Muscle layer of duodenum (tissue), 2 donors: ENCODE measurements at regions not wholly inside any gene's neighbourhood (a gene's known extent, or its start where the extent isn't known, plus 50 kb on each side); places are given as distances from the start of the nearest gene placed in this dataset.
"Not testable (repeated sequence)": the region's sequence is repeated elsewhere in the genome, so short reads cannot be mapped to it uniquely, and the experiment has no call there.

Experiments used
- H3K27ac ChIP-seq: one replicate; pipeline ENCODE4 v1.7.0; 2013; ENCODE audit warnings: mild to moderate bottlenecking, low read length
- H3K27me3 ChIP-seq: one replicate; pipeline ENCODE4 v1.7.0; 2013; ENCODE audit warnings: low read depth, mild to moderate bottlenecking, control low read depth, low read length
- H3K36me3 ChIP-seq, 2 donors: one replicate each; pipeline ENCODE4 v1.7.0; 2013; ENCODE audit warnings: low read length in 2 of 2, control low read depth in 1 of 2, mild to moderate bottlenecking in 1 of 2; ENCODE audit not compliant: insufficient read depth in 2 of 2, control insufficient read depth in 1 of 2
- H3K4me1 ChIP-seq, 2 donors: one replicate each; pipeline ENCODE4 v1.7.0; 2013; ENCODE audit warnings: low read length in 2 of 2, mild to moderate bottlenecking in 2 of 2, control low read depth in 1 of 2, moderate library complexity in 1 of 2; ENCODE audit not compliant: insufficient read depth in 2 of 2, control insufficient read depth in 1 of 2
- H3K4me3 ChIP-seq, 2 donors: one replicate each; pipeline ENCODE4 v1.7.0; 2013; ENCODE audit warnings: low read length in 2 of 2, low read depth in 1 of 2, mild to moderate bottlenecking in 1 of 2
- H3K9me3 ChIP-seq, 2 donors: one replicate each; pipeline ENCODE4 v1.7.0; 2013; ENCODE audit warnings: low read length in 2 of 2, control low read depth in 1 of 2, mild to moderate bottlenecking in 1 of 2; ENCODE audit not compliant: control insufficient read depth in 1 of 2
- donor health status: healthy.

GRCh38 chr9:104339692-104340091 is 164.4 kb upstream of the OR13F1 start:
- Histone ChIP-seq H3K27me3 (no peaks in the 10 kb centered on the region), H3K36me3 (no peaks in the 10 kb centered on the region), H3K27ac (no peak overlapping the region), H3K4me1 (no peaks in the 10 kb centered on the region), H3K4me3 (no peak overlapping the region), H3K9me3 (peaks cover under 1% of the 10 kb centered on the region in 2 donors)

- Histone ChIP-seq H3K36me3 (no peaks in the 10 kb centered on the region), H3K27me3 (no peaks in the 10 kb centered on the region), H3K27ac (no peak overlapping the region), H3K4me1 (no peaks in the 10 kb centered on the region), H3K9me3 (no peaks in the 10 kb centered on the region), H3K4me3 (no peak overlapping the region)
Measured at GRCh38 chr9:104342552-104342951, 161.5 kb upstream of the OR13F1 start.

- H3K27me3 ChIP-seq = no peaks in the 10 kb centered on the region
- no peaks in the 10 kb centered on the region for H3K4me1 ChIP-seq
- H3K9me3 ChIP-seq = no peaks in the 10 kb centered on the region
- H3K4me3 ChIP-seq = no peak overlapping the region
- no peak overlapping the region for H3K27ac ChIP-seq
- no peaks in the 10 kb centered on the region for H3K36me3 ChIP-seq
Measured at GRCh38 chr9:104345061-104345460, 159.0 kb upstream of the OR13F1 start.

- Histone ChIP-seq H3K9me3 (no peaks in the 10 kb centered on the region), H3K36me3 (no peaks in the 10 kb centered on the region), H3K4me1 (no peaks in the 10 kb centered on the region), H3K27ac (no peak overlapping the region), H3K27me3 (no peaks in the 10 kb centered on the region), H3K4me3 (no peak overlapping the region)
Measured at GRCh38 chr9:104350541-104350940, 153.5 kb upstream of the OR13F1 start.

GRCh38 chr9:104351726-104352125 is 152.3 kb upstream of the OR13F1 start:
- Histone ChIP-seq H3K36me3 (no peaks in the 10 kb centered on the region), H3K9me3 (no peaks in the 10 kb centered on the region), H3K27me3 (no peaks in the 10 kb centered on the region), H3K4me3 (no peak overlapping the region), H3K27ac (no peak overlapping the region), H3K4me1 (no peaks in the 10 kb centered on the region)

GRCh38 chr9:104361207-104361606 is 142.9 kb upstream of the OR13F1 start:
- H3K36me3 ChIP-seq = no peaks in the 10 kb centered on the region
- H3K27ac ChIP-seq = no peak overlapping the region
- H3K4me1 ChIP-seq = no peaks in the 10 kb centered on the region
- H3K27me3 ChIP-seq = no peaks in the 10 kb centered on the region
- H3K4me3 ChIP-seq = no peak overlapping the region
- peaks cover 0 to 2% of the 10 kb centered on the region in 2 donors for H3K9me3 ChIP-seq

- no peaks in the 10 kb centered on the region for H3K27me3 ChIP-seq
- no peaks in the 10 kb centered on the region for H3K4me1 ChIP-seq
- H3K36me3 ChIP-seq = no peaks in the 10 kb centered on the region
- H3K9me3 ChIP-seq = peaks cover 0 to 2% of the 10 kb centered on the region in 2 donors
- no peak overlapping the region for H3K4me3 ChIP-seq
- no peak overlapping the region for H3K27ac ChIP-seq
Measured at GRCh38 chr9:104362912-104363472, 141.1 kb upstream of the OR13F1 start.

GRCh38 chr9:104367507-104367906 is 136.6 kb upstream of the OR13F1 start:
- Histone ChIP-seq H3K9me3 (peaks cover 0 to 2% of the 10 kb centered on the region in 2 donors), H3K27me3 (no peaks in the 10 kb centered on the region), H3K27ac (no peak overlapping the region), H3K4me3 (no peak overlapping the region), H3K36me3 (no peaks in the 10 kb centered on the region), H3K4me1 (no peaks in the 10 kb centered on the region)

GRCh38 chr9:104368318-104368717 is 135.7 kb upstream of the OR13F1 start:
- not testable (repeated sequence) for H3K9me3 ChIP-seq, H3K4me1 ChIP-seq, H3K36me3 ChIP-seq, H3K27ac ChIP-seq, H3K4me3 ChIP-seq, H3K27me3 ChIP-seq

- Histone ChIP-seq H3K4me1 (no peaks in the 10 kb centered on the region), H3K27ac (no peak overlapping the region), H3K27me3 (no peaks in the 10 kb centered on the region), H3K36me3 (no peaks in the 10 kb centered on the region), H3K9me3 (no peaks in the 10 kb centered on the region), H3K4me3 (no peak overlapping the region)
Measured at GRCh38 chr9:104374711-104375110, 129.4 kb upstream of the OR13F1 start.

- no peaks in the 10 kb centered on the region for H3K36me3 ChIP-seq
- no peaks in the 10 kb centered on the region for H3K4me1 ChIP-seq
- no peaks in the 10 kb centered on the region for H3K9me3 ChIP-seq
- H3K4me3 ChIP-seq = no peak overlapping the region
- no peaks in the 10 kb centered on the region for H3K27me3 ChIP-seq
- no peak overlapping the region for H3K27ac ChIP-seq
Measured at GRCh38 chr9:104386013-104386412, 118.0 kb upstream of the OR13F1 start.

- Histone ChIP-seq H3K9me3 (no peaks in the 10 kb centered on the region), H3K4me1 (no peaks in the 10 kb centered on the region), H3K36me3 (no peaks in the 10 kb centered on the region), H3K27me3 (no peaks in the 10 kb centered on the region), H3K4me3 (no peak overlapping the region), H3K27ac (no peak overlapping the region)
Measured at GRCh38 chr9:104386425-104387069, 117.5 kb upstream of the OR13F1 start.
